PFSK-1 (cell line): ENCODE measurements at regions not wholly inside any gene's neighbourhood (a gene's known extent, or its start where the extent isn't known, plus 50 kb on each side); places are given as distances from the start of the nearest gene placed in this dataset.
A peak's percentile ranks its signal among the peaks of the same experiment; 100 is the strongest.

ENCODE experiments used
- FOXP2 ChIP-seq: optimal IDR thresholded peaks from 2 replicates; pipeline ENCODE3; 2011; ENCODE audit warnings: borderline replicate concordance, control low read depth, inconsistent platforms; ENCODE audit not compliant: insufficient read depth; ENCODE audit errors: extremely low read length, extremely low read depth
- POLR2AphosphoS5 ChIP-seq: IDR thresholded peaks from 2 replicates; pipeline ENCODE4 v1.6.1; 2012; ENCODE audit warnings: low read depth, mild to moderate bottlenecking, control low read depth, low read length, moderate library complexity
- SIN3A ChIP-seq: IDR thresholded peaks from 2 replicates; pipeline ENCODE4 v1.6.1; 2012; ENCODE audit warnings: mild to moderate bottlenecking, low read length, moderate library complexity, borderline replicate concordance; ENCODE audit not compliant: insufficient read depth
- TAF1 ChIP-seq: IDR thresholded peaks from 2 replicates; pipeline ENCODE4 v1.6.1; 2012; ENCODE audit warnings: low read length, control low read depth, borderline replicate concordance; ENCODE audit not compliant: insufficient read depth
- TF ChIP-seq, protein P1 (sequence below), 2 experiments: IDR thresholded peaks; 2 replicates each; pipeline versions ENCODE4 v1.6.1 to v1.8.0; 2011 to 2012; ENCODE audit warnings: low read depth in 2 of 2, low read length in 2 of 2, control low read depth in 1 of 2, inconsistent platforms in 1 of 2, mild to moderate bottlenecking in 1 of 2, moderate library complexity in 1 of 2; ENCODE audit not compliant: insufficient read depth in 1 of 2

- TF ChIP-seq POLR2AphosphoS5: no peak
- TF ChIP-seq, protein P1, sequence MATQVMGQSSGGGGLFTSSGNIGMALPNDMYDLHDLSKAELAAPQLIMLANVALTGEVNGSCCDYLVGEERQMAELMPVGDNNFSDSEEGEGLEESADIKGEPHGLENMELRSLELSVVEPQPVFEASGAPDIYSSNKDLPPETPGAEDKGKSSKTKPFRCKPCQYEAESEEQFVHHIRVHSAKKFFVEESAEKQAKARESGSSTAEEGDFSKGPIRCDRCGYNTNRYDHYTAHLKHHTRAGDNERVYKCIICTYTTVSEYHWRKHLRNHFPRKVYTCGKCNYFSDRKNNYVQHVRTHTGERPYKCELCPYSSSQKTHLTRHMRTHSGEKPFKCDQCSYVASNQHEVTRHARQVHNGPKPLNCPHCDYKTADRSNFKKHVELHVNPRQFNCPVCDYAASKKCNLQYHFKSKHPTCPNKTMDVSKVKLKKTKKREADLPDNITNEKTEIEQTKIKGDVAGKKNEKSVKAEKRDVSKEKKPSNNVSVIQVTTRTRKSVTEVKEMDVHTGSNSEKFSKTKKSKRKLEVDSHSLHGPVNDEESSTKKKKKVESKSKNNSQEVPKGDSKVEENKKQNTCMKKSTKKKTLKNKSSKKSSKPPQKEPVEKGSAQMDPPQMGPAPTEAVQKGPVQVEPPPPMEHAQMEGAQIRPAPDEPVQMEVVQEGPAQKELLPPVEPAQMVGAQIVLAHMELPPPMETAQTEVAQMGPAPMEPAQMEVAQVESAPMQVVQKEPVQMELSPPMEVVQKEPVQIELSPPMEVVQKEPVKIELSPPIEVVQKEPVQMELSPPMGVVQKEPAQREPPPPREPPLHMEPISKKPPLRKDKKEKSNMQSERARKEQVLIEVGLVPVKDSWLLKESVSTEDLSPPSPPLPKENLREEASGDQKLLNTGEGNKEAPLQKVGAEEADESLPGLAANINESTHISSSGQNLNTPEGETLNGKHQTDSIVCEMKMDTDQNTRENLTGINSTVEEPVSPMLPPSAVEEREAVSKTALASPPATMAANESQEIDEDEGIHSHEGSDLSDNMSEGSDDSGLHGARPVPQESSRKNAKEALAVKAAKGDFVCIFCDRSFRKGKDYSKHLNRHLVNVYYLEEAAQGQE (IDR thresholded peaks at IDR 0.05; ENCODE audit: insufficient read depth in 1 of 2, low read depth in 2 of 2, low read length in 2 of 2): no peak
- no peak for TF ChIP-seq TAF1
- no peak for TF ChIP-seq FOXP2
- no peak for TF ChIP-seq SIN3A
Observed at GRCh38 chr2:161059388-161059787, 100.8 kb upstream of the TANK start.

DNA sequence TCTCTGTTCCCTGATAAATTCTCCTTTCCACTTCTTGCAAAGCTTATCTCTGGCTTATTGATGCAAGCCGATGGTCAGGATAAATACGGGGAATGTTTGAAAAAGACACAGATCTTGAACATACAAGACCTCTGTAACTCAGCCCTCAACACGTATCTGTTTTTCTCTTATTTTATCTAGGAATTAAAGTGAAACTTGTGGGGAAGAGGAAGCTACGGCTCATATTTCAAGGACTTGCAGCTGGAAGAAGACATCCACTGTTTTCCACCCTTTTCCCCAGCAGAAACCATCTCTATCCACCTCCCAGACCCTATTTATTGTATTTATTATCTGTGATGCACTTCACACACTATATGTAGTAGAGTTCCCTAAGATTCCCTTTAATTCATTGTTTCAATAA lies 98.4 kb upstream of the TANK start:
- no peak for TF ChIP-seq POLR2AphosphoS5

GRCh38 chr2:161063157-161063945 lies 96.9 kb upstream of the TANK start:
- TF ChIP-seq TAF1: no peak
- 0 out of 2 replicates have a peak, but pooled peaks have one; percentile 25 for TF ChIP-seq SIN3A

DNA sequence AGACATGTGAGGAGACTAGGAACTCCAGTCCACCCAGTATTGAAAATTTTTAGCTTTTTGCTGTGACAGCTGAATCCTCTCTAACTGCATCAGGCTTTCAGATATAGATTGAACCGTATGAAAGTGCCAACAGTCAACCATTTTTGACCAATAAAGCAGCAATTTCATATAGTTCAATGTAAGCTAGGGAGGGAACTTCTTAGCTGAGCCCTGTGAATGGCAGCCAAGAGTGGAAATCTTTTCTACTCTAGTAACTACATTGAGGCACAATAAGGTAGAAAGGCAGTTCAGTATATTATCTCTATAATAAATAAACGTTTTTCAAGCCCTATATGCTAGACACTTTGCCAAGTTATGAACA lies 96.3 kb upstream of the TANK start:
- no peak for TF ChIP-seq FOXP2
- TF ChIP-seq SIN3A: no peak

GRCh38 chr2:161067846-161068350 lies 92.3 kb upstream of the TANK start:
- TF ChIP-seq FOXP2 (no peak), POLR2AphosphoS5 (no peak), SIN3A (no peak), TAF1 (no peak)
- TF ChIP-seq, protein P1 (IDR thresholded peaks at IDR 0.05; ENCODE audit: insufficient read depth in 1 of 2, low read depth in 2 of 2, low read length in 2 of 2): no peak

GRCh38 chr2:161068670-161069069 lies 91.6 kb upstream of the TANK start:
- no peak for TF ChIP-seq POLR2AphosphoS5
- TF ChIP-seq FOXP2: no peak
- no peak for TF ChIP-seq SIN3A
- TF ChIP-seq, protein P1 (IDR thresholded peaks at IDR 0.05; ENCODE audit: insufficient read depth in 1 of 2, low read depth in 2 of 2, low read length in 2 of 2): no peak
- no peak for TF ChIP-seq TAF1
